Ectodermal cell (in vitro differentiated cells): ENCODE measurements at regions not wholly inside any gene's neighbourhood (a gene's known extent, or its start where the extent isn't known, plus 50 kb on each side); places are given as distances from the start of the nearest gene placed in this dataset.
"Not testable (repeated sequence)": the region's sequence is repeated elsewhere in the genome, so short reads cannot be mapped to it uniquely, and the experiment has no call there.

Experiments
- H3K27ac ChIP-seq: 2 replicates; pipeline ENCODE4 v1.7.0; 2013; ENCODE audit warnings: mild to moderate bottlenecking, low read depth, low read length; ENCODE audit not compliant: insufficient read depth, poor library complexity, severe bottlenecking
- H3K27me3 ChIP-seq: 2 replicates; pipeline ENCODE4 v1.7.0; 2013; ENCODE audit warnings: mild to moderate bottlenecking, low read length; ENCODE audit not compliant: insufficient read depth, control insufficient read depth, poor library complexity, severe bottlenecking
- H3K36me3 ChIP-seq: one replicate; pipeline ENCODE4 v1.7.0; 2013; ENCODE audit warnings: low read length; ENCODE audit not compliant: control insufficient read depth, insufficient read depth
- H3K4me1 ChIP-seq: one replicate; pipeline ENCODE4 v1.7.0; 2013; ENCODE audit warnings: low read length; ENCODE audit not compliant: control insufficient read depth, insufficient read depth
- H3K4me3 ChIP-seq: 2 replicates; pipeline ENCODE4 v1.7.0; 2013; ENCODE audit warnings: low read depth, low read length, control low read depth; ENCODE audit not compliant: insufficient read depth
- H3K9me3 ChIP-seq: 2 replicates; pipeline ENCODE4 v1.7.0; 2013; ENCODE audit warnings: mild to moderate bottlenecking, low read length, moderate library complexity; ENCODE audit not compliant: control insufficient read depth
- WGBS, 2 experiments: methylation state at CpG; one replicate each; pipeline ENCODE4 v1.1.7; 2013; ENCODE audit warnings: missing lambda C conversion rate in 2 of 2; 5-methylcytosine and 5-hydroxymethylcytosine counted together

GRCh38 chr5:12952409-12952808 lies 992.1 kb downstream of the DNAH5 start:
- no peaks in the 10 kb centered on the region for H3K36me3 ChIP-seq
- no peaks in the 10 kb centered on the region for H3K4me1 ChIP-seq
- WGBS, 2 experiments = 0% methylated on average over 1 of the region's 2 CpGs; no CpG with 5 or more reads in 1 of the 2 experiments
- no peaks in the 10 kb centered on the region for H3K9me3 ChIP-seq
- H3K27ac ChIP-seq = no peak overlapping the region
- H3K27me3 ChIP-seq = no peaks in the 10 kb centered on the region
- no peak overlapping the region for H3K4me3 ChIP-seq

GRCh38 chr5:12951846-12952245 lies 992.6 kb downstream of the DNAH5 start:
- H3K27me3 ChIP-seq = no peaks in the 10 kb centered on the region
- 89 to 92% methylated on average over 3 of the region's 3 CpGs for WGBS, 2 experiments
- no peaks in the 10 kb centered on the region for H3K9me3 ChIP-seq
- H3K36me3 ChIP-seq = no peaks in the 10 kb centered on the region
- H3K4me3 ChIP-seq = no peak overlapping the region
- no peaks in the 10 kb centered on the region for H3K4me1 ChIP-seq
- no peak overlapping the region for H3K27ac ChIP-seq

GRCh38 chr5:12947379-12947778 lies 997.1 kb downstream of the DNAH5 start:
- Histone ChIP-seq H3K4me3 (no peak overlapping the region), H3K27ac (no peak overlapping the region), H3K9me3 (no peaks in the 10 kb centered on the region), H3K27me3 (no peaks in the 10 kb centered on the region), H3K4me1 (no peaks in the 10 kb centered on the region), H3K36me3 (no peaks in the 10 kb centered on the region)
- 95 to 97% methylated on average over 3 of the region's 3 CpGs for WGBS, 2 experiments

DNA sequence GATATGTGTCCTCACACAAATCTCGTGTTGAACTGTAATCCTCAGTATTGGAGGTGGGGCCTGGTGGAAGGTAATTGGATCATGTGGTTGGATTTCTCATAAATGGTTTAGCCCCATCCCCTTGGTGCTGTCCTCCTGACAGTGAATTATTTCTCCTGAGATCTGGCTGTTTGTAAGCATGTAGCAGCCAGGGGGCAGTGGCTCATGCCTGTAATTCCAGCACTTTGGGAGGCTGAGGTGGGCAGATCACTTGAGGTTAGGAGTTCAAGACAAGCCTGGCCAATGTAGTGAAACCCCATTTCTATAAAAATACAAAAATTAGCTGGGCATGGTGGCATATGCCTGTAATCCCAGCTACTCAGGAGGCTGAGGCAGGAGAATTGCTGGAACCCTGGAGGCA lies 999.0 kb downstream of the DNAH5 start:
- not testable (repeated sequence) for H3K27ac ChIP-seq, H3K36me3 ChIP-seq, H3K4me3 ChIP-seq, H3K27me3 ChIP-seq, H3K9me3 ChIP-seq, H3K4me1 ChIP-seq
- WGBS, 2 experiments = 85 to 91% methylated on average over 1 of the region's 1 CpG

GRCh38 chr5:12936221-12936620 lies 1008.3 kb downstream of the DNAH5 start:
- Histone ChIP-seq H3K27ac (no peak overlapping the region), H3K36me3 (no peaks in the 10 kb centered on the region), H3K4me3 (no peak overlapping the region), H3K4me1 (no peaks in the 10 kb centered on the region), H3K9me3 (no peaks in the 10 kb centered on the region), H3K27me3 (no peaks in the 10 kb centered on the region)
- 91 to 98% methylated on average over 5 of the region's 5 CpGs for WGBS, 2 experiments

DNA sequence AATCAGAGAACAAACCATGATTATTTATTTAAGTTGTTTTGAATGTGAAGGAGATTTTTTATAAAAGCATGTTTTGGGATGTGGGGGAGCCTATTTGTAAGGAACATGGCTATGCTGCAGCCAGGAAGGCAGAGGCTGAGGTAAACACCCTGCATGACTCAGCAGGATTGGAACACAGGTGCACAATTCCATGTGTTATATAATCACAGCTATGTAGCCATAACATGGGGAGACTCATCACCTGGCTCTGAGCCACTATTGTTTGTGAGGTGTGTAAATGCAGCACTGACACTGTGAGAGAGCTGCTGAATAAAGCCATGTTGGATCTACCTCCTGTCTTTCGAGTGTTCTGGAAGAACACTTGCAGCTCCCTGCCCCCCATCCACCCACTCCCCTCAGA lies 1009.8 kb downstream of the DNAH5 start:
- Histone ChIP-seq H3K4me1 (no peaks in the 10 kb centered on the region), H3K27ac (no peak overlapping the region), H3K27me3 (no peaks in the 10 kb centered on the region), H3K36me3 (no peaks in the 10 kb centered on the region), H3K4me3 (no peak overlapping the region), H3K9me3 (no peaks in the 10 kb centered on the region)
- 100% methylated on average over 1 of the region's 1 CpG for WGBS, 2 experiments

GRCh38 chr5:12920527-12920926 lies 1016.3 kb upstream of the CTNND2 start:
- 94 to 95% methylated on average over 2 of the region's 2 CpGs for WGBS, 2 experiments
- H3K27ac ChIP-seq = no peak overlapping the region
- no peak overlapping the region for H3K4me3 ChIP-seq
- H3K4me1 ChIP-seq = no peaks in the 10 kb centered on the region
- H3K27me3 ChIP-seq = no peaks in the 10 kb centered on the region
- no peaks in the 10 kb centered on the region for H3K36me3 ChIP-seq
- H3K9me3 ChIP-seq = no peaks in the 10 kb centered on the region

- H3K4me1 ChIP-seq = no peaks in the 10 kb centered on the region
These were observed 1006.9 kb upstream of the CTNND2 start for GRCh38 chr5:12911156-12911555.

GRCh38 chr5:12910641-12911040 lies 1006.4 kb upstream of the CTNND2 start:
- Histone ChIP-seq H3K27ac (no peak overlapping the region), H3K4me3 (no peak overlapping the region), H3K36me3 (no peaks in the 10 kb centered on the region), H3K27me3 (no peaks in the 10 kb centered on the region), H3K4me1 (no peaks in the 10 kb centered on the region), H3K9me3 (no peaks in the 10 kb centered on the region)
- 89 to 100% methylated on average over 2 of the region's 3 CpGs for WGBS, 2 experiments

More at GRCh38 chr5:12911156-12911555, 1006.9 kb upstream of the CTNND2 start:
- H3K9me3 ChIP-seq = no peaks in the 10 kb centered on the region
- H3K27me3 ChIP-seq = no peaks in the 10 kb centered on the region
- 88 to 97% methylated on average over 2 to 3 of the region's 4 CpGs for WGBS, 2 experiments
- no peak overlapping the region for H3K4me3 ChIP-seq
- no peak overlapping the region for H3K27ac ChIP-seq
- no peaks in the 10 kb centered on the region for H3K36me3 ChIP-seq

DNA sequence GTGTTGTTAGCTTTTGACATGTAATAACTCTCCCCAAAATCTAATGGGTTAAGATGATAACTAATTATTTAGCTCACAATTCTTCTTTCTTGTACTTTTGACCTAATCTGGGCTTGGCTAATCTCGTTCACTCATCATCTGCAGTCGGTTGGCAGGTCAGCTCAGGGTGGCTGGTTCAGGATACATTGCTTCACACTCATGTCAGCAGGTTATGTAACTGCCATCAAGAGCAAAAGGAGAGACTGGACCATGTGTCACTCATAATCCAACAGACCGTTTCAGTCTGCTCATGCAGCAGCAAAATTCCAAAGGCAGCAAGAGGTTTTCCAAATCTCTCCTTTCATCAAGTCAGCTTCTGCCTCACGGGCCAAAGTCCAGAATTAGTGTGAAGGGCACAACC lies 998.4 kb upstream of the CTNND2 start:
- Histone ChIP-seq H3K27ac (no peak overlapping the region), H3K9me3 (no peaks in the 10 kb centered on the region), H3K4me3 (no peak overlapping the region), H3K4me1 (no peaks in the 10 kb centered on the region), H3K36me3 (no peaks in the 10 kb centered on the region), H3K27me3 (no peaks in the 10 kb centered on the region)
- WGBS, 2 experiments = 91 to 93% methylated on average over 4 of the region's 4 CpGs

DNA sequence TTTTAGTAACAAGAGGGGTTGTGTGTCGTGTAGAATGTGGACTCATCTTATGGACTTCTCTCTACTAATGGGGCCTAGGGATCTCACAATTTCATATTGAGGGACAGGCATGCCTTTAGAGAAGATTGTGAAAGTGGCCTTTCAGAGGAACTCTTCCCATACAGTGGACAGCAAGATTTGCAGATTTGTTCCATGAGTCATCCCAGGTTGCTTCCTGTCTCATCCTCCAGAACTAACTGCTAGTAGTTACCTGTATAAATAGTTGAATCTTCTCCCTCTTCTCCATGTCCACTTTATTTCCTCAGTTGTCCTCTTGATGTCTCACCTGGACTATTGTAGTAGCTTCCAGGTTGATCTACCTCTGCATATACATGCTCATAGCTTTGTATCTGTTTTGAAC lies 997.5 kb upstream of the CTNND2 start:
- no peaks in the 10 kb centered on the region for H3K4me1 ChIP-seq
- H3K36me3 ChIP-seq = no peaks in the 10 kb centered on the region
- H3K9me3 ChIP-seq = no peaks in the 10 kb centered on the region
- 92 to 100% methylated on average over 1 of the region's 1 CpG for WGBS, 2 experiments
- no peak overlapping the region for H3K4me3 ChIP-seq
- H3K27ac ChIP-seq = no peak overlapping the region
- no peaks in the 10 kb centered on the region for H3K27me3 ChIP-seq
